GM12891 (cell line): ENCODE measurements at regions not wholly inside any gene's neighbourhood (a gene's known extent, or its start where the extent isn't known, plus 50 kb on each side); places are given as distances from the start of the nearest gene placed in this dataset.

Source experiments
- PAX5 ChIP-seq: IDR thresholded peaks from 2 replicates; pipeline ENCODE4 v1.6.1; 2011; ENCODE audit warnings: low read length, moderate library complexity, mild to moderate bottlenecking; ENCODE audit not compliant: insufficient read depth, severe bottlenecking
- POLR2A ChIP-seq: IDR thresholded peaks from 2 replicates; pipeline ENCODE4 v1.6.1; 2011; ENCODE audit warnings: low read depth, low read length, control low read depth
- POLR2AphosphoS5 ChIP-seq: IDR thresholded peaks from 2 replicates; pipeline ENCODE4 v1.6.1; 2011; ENCODE audit warnings: low read depth, low read length, control low read depth
- POU2F2 ChIP-seq: IDR thresholded peaks from 2 replicates; pipeline ENCODE4 v1.6.1; 2011; ENCODE audit warnings: low read depth, mild to moderate bottlenecking, control low read depth, low read length, moderate library complexity
- SPI1 ChIP-seq: IDR thresholded peaks from 2 replicates; pipeline ENCODE4 v1.6.1; 2011; ENCODE audit warnings: low read depth, low read length, control low read depth
- TAF1 ChIP-seq: IDR thresholded peaks from 2 replicates; pipeline ENCODE4 v1.6.1; 2011; ENCODE audit warnings: low read depth, low read length, control low read depth

DNA sequence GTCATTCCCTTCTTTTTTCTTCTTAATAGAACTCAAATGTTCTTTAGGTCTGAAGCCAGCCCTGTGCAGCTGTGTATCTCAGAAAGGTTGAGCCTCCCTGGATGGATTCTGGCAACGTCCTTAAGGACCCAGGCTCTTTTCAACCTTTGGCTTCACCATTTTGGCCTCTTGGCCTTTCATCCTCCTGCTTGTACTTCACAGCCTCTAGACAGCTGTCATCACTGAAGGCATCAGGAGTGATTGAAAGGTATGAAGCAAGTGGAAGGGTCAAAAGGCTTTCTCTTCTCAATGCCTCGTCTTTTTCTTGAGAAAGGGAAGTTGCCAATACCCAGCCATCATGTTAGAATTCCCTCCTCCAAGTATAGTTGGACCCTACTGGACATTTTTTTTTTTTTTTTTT lies 81.2 kb upstream of the RANBP3L start:
- TF ChIP-seq TAF1 (no peak), POLR2A (no peak), SPI1 (no peak), POU2F2 (no peak), PAX5 (no peak), POLR2AphosphoS5 (no peak)
